H1 (cell line): ENCODE measurements at regions not wholly inside any gene's neighbourhood (a gene's known extent, or its start where the extent isn't known, plus 50 kb on each side); places are given as distances from the start of the nearest gene placed in this dataset.

Source experiments
- CTCF ChIA-PET: fragments of 300-600 bp; sonication (Branson Sonifier 250); formaldehyde crosslinking; loops from one replicate; lab custom pipeline; 2021; ENCODE audit not compliant: partially characterized antibody; lab: Charles Lee
- POLR2A ChIA-PET: fragments of 300-600 bp; sonication (Branson Sonifier 250); formaldehyde crosslinking; loops from one replicate; lab custom pipeline; 2021; ENCODE audit warnings: inconsistent platforms; ENCODE audit not compliant: partially characterized antibody; lab: Charles Lee
- DNase-seq, 2 experiments: peaks; one replicate each; pipeline versions ENCODE4 v3.0.0 to v3.0.0-alpha.2; 2010 to 2022; ENCODE audit warnings: low spot score in 2 of 2, low read depth in 1 of 2, mixed read lengths in 1 of 2
- FAIRE-seq: peaks from 2 replicates; lab custom pipeline; 2011; peaks lifted over from hg19 to GRCh38; lab: Jason Lieb, UNC
- H2AFZ ChIP-seq: 2 replicates; pipeline ENCODE4 v1.8.1; 2012; ENCODE audit warnings: low read length, inconsistent platforms
- H2AK5ac ChIP-seq: 2 replicates; pipeline ENCODE4 v1.6.1; 2013; ENCODE audit warnings: low read depth, low read length
- H2BK120ac ChIP-seq: replicated peaks from 2 replicates; pipeline ENCODE3; 2013; ENCODE audit warnings: low read depth, low read length, inconsistent platforms
- H2BK12ac ChIP-seq: 2 replicates; pipeline ENCODE4 v1.6.1; 2013; ENCODE audit warnings: low read depth, low read length
- H2BK15ac ChIP-seq: 2 replicates; pipeline ENCODE4 v1.6.1; 2013; ENCODE audit warnings: low read length
- H2BK20ac ChIP-seq: 2 replicates; pipeline ENCODE4 v1.6.1; 2013; ENCODE audit warnings: low read length
- H2BK5ac ChIP-seq: 2 replicates; pipeline ENCODE4 v1.6.1; 2013; ENCODE audit warnings: low read depth, low read length
- H3K14ac ChIP-seq: 2 replicates; pipeline ENCODE4 v1.6.1; 2013; ENCODE audit warnings: inconsistent platforms; ENCODE audit not compliant: insufficient read length
- H3K18ac ChIP-seq: 2 replicates; pipeline ENCODE4 v1.6.1; 2013; ENCODE audit warnings: low read length; ENCODE audit errors: extremely low read depth
- H3K23ac ChIP-seq: 2 replicates; pipeline ENCODE4 v1.6.1; 2013; ENCODE audit warnings: inconsistent platforms; ENCODE audit not compliant: insufficient read length
- H3K23me2 ChIP-seq: 2 replicates; pipeline ENCODE4 v1.6.1; 2013; ENCODE audit warnings: low read depth, low read length
- H3K27ac ChIP-seq: 2 replicates; pipeline ENCODE4 v1.6.1; 2011; ENCODE audit warnings: low read depth, low read length, inconsistent platforms
- H3K27me3 ChIP-seq, 4 experiments: replicated peaks in 1 of 4; 1 replicate in 1 of 4; 2 replicates in 3 of 4; pipeline versions ENCODE4 v1.6.1 to v1.8.1; 2011 to 2013; ENCODE audit warnings: low read length in 3 of 4, mild to moderate bottlenecking in 3 of 4, inconsistent platforms in 2 of 4, mixed read lengths in 2 of 4, moderate library complexity in 1 of 4; ENCODE audit not compliant: control insufficient read depth in 3 of 4, insufficient read depth in 3 of 4; ENCODE audit errors: extremely low read depth in 1 of 4
- H3K36me3 ChIP-seq, 4 experiments: 2 replicates each; pipeline versions ENCODE4 v1.6.1 to v1.8.1; 2011 to 2013; ENCODE audit warnings: mild to moderate bottlenecking in 4 of 4, low read length in 3 of 4, moderate library complexity in 2 of 4, control low read depth in 1 of 4, inconsistent platforms in 1 of 4; ENCODE audit not compliant: insufficient read depth in 4 of 4, control insufficient read depth in 2 of 4
- H3K4ac ChIP-seq: replicated peaks from 2 replicates; pipeline ENCODE3; 2013; ENCODE audit warnings: low read length, low read depth, mixed read lengths, inconsistent platforms; ENCODE audit not compliant: insufficient read length
- H3K4me1 ChIP-seq, 4 experiments: replicated peaks in 1 of 4; 1 replicate in 1 of 4; 2 replicates in 3 of 4; pipeline versions ENCODE4 v1.6.1 to v1.8.1; 2011 to 2013; ENCODE audit warnings: low read length in 3 of 4, inconsistent platforms in 2 of 4, mixed read lengths in 1 of 4; ENCODE audit not compliant: insufficient read depth in 4 of 4, control insufficient read depth in 3 of 4
- H3K4me2 ChIP-seq, 2 experiments: 2 replicates each; pipeline versions ENCODE4 v1.6.1 to v1.8.1; 2011 to 2013; ENCODE audit warnings: low read depth in 2 of 2, low read length in 2 of 2, control low read depth in 1 of 2, inconsistent platforms in 1 of 2, mild to moderate bottlenecking in 1 of 2; ENCODE audit not compliant: insufficient read depth in 1 of 2
- H3K4me3 ChIP-seq, 4 experiments: fragments of 200-600, 300-600 bp in 1 of 4; sonication (generic), shearing (Covaris generic), sonication (Bioruptor Twin) in 1 of 4; 2 replicates each; pipeline versions ENCODE4 v1.5.1 to v1.8.1; 2011 to 2016; ENCODE audit warnings: low read length in 4 of 4, low read depth in 3 of 4, control low read depth in 2 of 4, inconsistent platforms in 2 of 4, mild to moderate bottlenecking in 2 of 4, mixed read lengths in 1 of 4, moderate library complexity in 1 of 4; ENCODE audit not compliant: insufficient read depth in 2 of 4; ENCODE audit errors: extremely low read depth in 1 of 4
- H3K56ac ChIP-seq: replicated peaks from 2 replicates; pipeline ENCODE3; 2013; ENCODE audit warnings: low read depth, mild to moderate bottlenecking, mixed read lengths, low read length, inconsistent platforms; ENCODE audit not compliant: insufficient read length
- H3K79me1 ChIP-seq: 2 replicates; pipeline ENCODE4 v1.6.1; 2013; ENCODE audit warnings: low read depth, low read length, control low read depth
- H3K79me2 ChIP-seq, 2 experiments: 2 replicates each; pipeline versions ENCODE4 v1.6.1 to v1.8.1; 2012 to 2013; ENCODE audit warnings: low read length in 2 of 2, mild to moderate bottlenecking in 2 of 2, inconsistent platforms in 1 of 2; ENCODE audit not compliant: insufficient read depth in 2 of 2, control insufficient read depth in 1 of 2
- H3K9ac ChIP-seq, 4 experiments: replicated peaks in 1 of 4; 1 replicate in 1 of 4; 2 replicates in 3 of 4; pipeline versions ENCODE4 v1.6.1 to v1.8.1; 2011 to 2013; ENCODE audit warnings: low read depth in 3 of 4, low read length in 3 of 4, control low read depth in 2 of 4, mild to moderate bottlenecking in 2 of 4, moderate library complexity in 2 of 4, inconsistent platforms in 1 of 4; ENCODE audit errors: extremely low read depth in 1 of 4
- H3K9me3 ChIP-seq, 2 experiments: 2 replicates each; pipeline versions ENCODE4 v1.6.1 to v1.8.1; 2012 to 2013; ENCODE audit warnings: mild to moderate bottlenecking in 2 of 2, moderate library complexity in 2 of 2, control low read depth in 1 of 2, inconsistent platforms in 1 of 2, low read depth in 1 of 2, low read length in 1 of 2, mixed read lengths in 1 of 2; ENCODE audit not compliant: insufficient read depth in 2 of 2
- H4K20me1 ChIP-seq, 2 experiments: replicated peaks in 1 of 2; 2 replicates each; pipeline versions ENCODE3 to v1.8.1; 2011 to 2013; ENCODE audit warnings: inconsistent platforms in 2 of 2, low read length in 2 of 2, mild to moderate bottlenecking in 1 of 2; ENCODE audit not compliant: insufficient read depth in 2 of 2, control insufficient read depth in 1 of 2
- H4K5ac ChIP-seq: 2 replicates; pipeline ENCODE4 v1.6.1; 2013; ENCODE audit warnings: low read length, low read depth, mixed read lengths, inconsistent platforms; ENCODE audit not compliant: insufficient read length
- H4K8ac ChIP-seq: 2 replicates; pipeline ENCODE4 v1.8.0; 2013; ENCODE audit warnings: mild to moderate bottlenecking, moderate library complexity, low read length, inconsistent platforms; ENCODE audit not compliant: insufficient read depth; ENCODE audit errors: extremely low read depth
- H4K91ac ChIP-seq: replicated peaks from 2 replicates; pipeline ENCODE3; 2013; ENCODE audit warnings: low read length, mixed read lengths, inconsistent platforms; ENCODE audit not compliant: insufficient read length
- BACH1 ChIP-seq: IDR thresholded peaks from 2 replicates; pipeline ENCODE4 v1.6.1; 2012; ENCODE audit warnings: low read length, improper control_type of control experiment
- CBX8 ChIP-seq: fragments of 300-800, 300-1000 bp; sonication (generic); IDR thresholded peaks from 2 replicates; pipeline ENCODE4 v1.7.1; 2016; ENCODE audit warnings: low read depth, low read length, borderline replicate concordance
- JUN ChIP-seq: IDR thresholded peaks from 2 replicates; pipeline ENCODE4 v1.6.1; 2011; ENCODE audit warnings: low read depth, mild to moderate bottlenecking, improper control_type of control experiment, low read length
- MAFK ChIP-seq: IDR thresholded peaks from 2 replicates; pipeline ENCODE4 v1.6.1; 2012; ENCODE audit warnings: low read depth, mild to moderate bottlenecking, improper control_type of control experiment, low read length
- SAP30 ChIP-seq: fragments of 300-600 bp; sonication (generic); IDR thresholded peaks from 2 replicates; pipeline ENCODE4 v1.7.1; 2012; ENCODE audit warnings: low read length, moderate library complexity, mild to moderate bottlenecking, inconsistent platforms; ENCODE audit not compliant: insufficient read depth, insufficient replicate concordance
- SIRT6 ChIP-seq: IDR thresholded peaks from one replicate; pipeline ENCODE4 v1.7.1; 2012; ENCODE audit warnings: low read length, inconsistent platforms
- WGBS, 2 experiments: shearing (Covaris generic) in 1 of 2; methylation state at CpG; one replicate each; pipeline versions ENCODE4 v1.1.6 to v1.1.7; 2013 to 2015; ENCODE audit warnings: low lambda C conversion rate in 2 of 2, mixed read lengths in 2 of 2, inconsistent platforms in 1 of 2, low coverage in 1 of 2, missing lambda C conversion rate in 1 of 2; ENCODE audit not compliant: insufficient replicate concordance in 2 of 2, insufficient coverage in 1 of 2, insufficient read length in 1 of 2; ENCODE audit errors: extremely low coverage in 1 of 2, missing lambda C conversion rate in 1 of 2; 5-methylcytosine and 5-hydroxymethylcytosine counted together

- Histone ChIP-seq H2BK20ac (no peak overlapping the region), H2AK5ac (no peak overlapping the region), H3K79me2 (no peaks in the 10 kb centered on the region; a peak in 1 of 4 replicates), H3K36me3 (no peaks in the 10 kb centered on the region), H2AFZ (no peak overlapping the region), H4K20me1 (peaks cover 0 to 3% of the 10 kb centered on the region in 2 experiments), H3K9me3 (no peaks in the 10 kb centered on the region), H3K27ac (no peak overlapping the region), H4K91ac (no peak overlapping the region), H3K18ac (no peak overlapping the region), H3K56ac (no peak overlapping the region), H3K27me3 (no peaks in the 10 kb centered on the region), H2BK120ac (no peak overlapping the region), H2BK5ac (no peak overlapping the region), H4K5ac (no peak overlapping the region), H3K79me1 (peaks cover 5% of the 10 kb centered on the region), H3K23me2 (no peaks in the 10 kb centered on the region), H3K14ac (no peak overlapping the region), H3K4me3 (no peak overlapping the region), H4K8ac (no peak overlapping the region), H3K23ac (no peak overlapping the region), H3K4ac (no peak overlapping the region), H2BK15ac (no peak overlapping the region), H2BK12ac (no peak overlapping the region), H3K9ac (no peak overlapping the region), H3K4me2 (no peak overlapping the region), H3K4me1 (peaks cover 0 to 10% (median 7%) of the 10 kb centered on the region in 4 experiments; a peak in 5 of 7 replicates)
- 87% methylated on average over 3 of the region's 3 CpGs; no CpG with 5 or more reads in 1 of the 2 experiments for WGBS, 2 experiments
- CTCF ChIA-PET = interaction anchor here (0.6 kb wide), 2 partner anchors 13 to 51 kb away, joined by 3 to 5 read pairs; no protein-coding TSS in a partner anchor
- POLR2A ChIA-PET = interaction anchor here (0.6 kb wide), 1 partner anchor 1520 kb away, joined by 3 read pairs; no protein-coding TSS in a partner anchor
- FAIRE-seq (no peak), DNase-seq (no peak)
- TF ChIP-seq SAP30 (no peak), CBX8 (no peak), JUN (no peak), BACH1 (peak; percentile 75), SIRT6 (no peak), MAFK (peak; percentile 63; the same call in 1 of the 2 replicates)
Measured at GRCh38 chr18:1011349-1011748, 106.7 kb downstream of the ADCYAP1 start.
